ENCODE measurements at regions not wholly inside any gene's neighbourhood (a gene's known extent, or its start where the extent isn't known, plus 50 kb on each side); places are given as distances from the start of the nearest gene placed in this dataset.

DNA sequence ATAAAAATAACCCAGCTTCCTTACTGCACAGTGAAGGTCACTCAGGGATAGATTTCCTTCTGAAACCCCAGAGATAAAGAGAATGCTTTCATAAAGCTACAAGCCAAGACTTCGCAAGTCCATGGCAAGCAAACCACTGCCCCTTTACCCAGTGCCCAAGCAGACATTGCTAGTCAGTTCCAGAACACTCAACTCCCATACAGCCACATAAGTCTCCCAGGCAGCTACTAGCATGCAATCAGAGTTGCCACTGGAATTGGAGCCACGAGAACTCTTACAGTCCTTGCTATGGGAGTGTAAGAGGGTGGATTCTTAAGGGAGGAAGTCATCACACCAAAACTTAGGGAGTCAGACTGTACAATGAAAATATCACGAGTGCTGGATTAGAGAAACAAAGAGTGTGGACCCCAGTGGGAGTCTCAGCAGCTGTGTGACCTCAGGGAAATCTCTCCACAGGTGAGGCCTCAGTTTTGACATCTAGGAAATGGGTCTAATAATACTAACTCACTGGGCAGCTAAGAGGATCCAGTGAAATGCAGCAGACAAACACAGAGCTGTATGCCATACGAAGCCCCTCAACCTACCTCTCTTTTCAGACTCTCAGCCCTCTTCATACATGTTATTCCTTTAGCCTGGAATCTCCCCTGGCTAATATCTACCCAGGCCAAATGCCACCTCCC lies 526.6 kb downstream of the MN1 start:
- ATAC-seq (no peak), DNase-seq (no peak)
- intact Hi-C loops (cut with DNase I, micrococcal nuclease), result no loop called here

DNA sequence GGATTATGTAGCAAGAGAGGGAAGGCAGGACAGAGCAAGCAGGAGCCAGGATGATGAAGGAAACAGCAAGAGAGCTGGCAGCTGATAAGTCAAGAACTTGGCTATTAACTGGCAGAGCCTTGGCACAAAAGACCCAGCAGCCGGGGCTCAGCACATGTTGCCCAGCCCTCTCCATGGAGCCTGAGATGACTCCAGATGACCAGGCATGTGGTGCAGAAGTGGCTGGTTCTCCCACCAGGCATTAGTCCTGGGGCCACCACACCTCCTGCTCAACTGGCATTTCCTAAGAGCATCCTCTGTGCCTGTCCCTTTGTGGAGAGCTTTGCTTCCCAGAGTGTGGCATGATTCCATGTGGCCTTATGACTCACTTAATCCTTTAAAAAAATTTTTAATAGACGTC lies 522.6 kb downstream of the MN1 start:
- ATAC-seq, result no peak
- DNase-seq, result no peak
- intact Hi-C loops (cut with DNase I, micrococcal nuclease), result no loop called here

DNA sequence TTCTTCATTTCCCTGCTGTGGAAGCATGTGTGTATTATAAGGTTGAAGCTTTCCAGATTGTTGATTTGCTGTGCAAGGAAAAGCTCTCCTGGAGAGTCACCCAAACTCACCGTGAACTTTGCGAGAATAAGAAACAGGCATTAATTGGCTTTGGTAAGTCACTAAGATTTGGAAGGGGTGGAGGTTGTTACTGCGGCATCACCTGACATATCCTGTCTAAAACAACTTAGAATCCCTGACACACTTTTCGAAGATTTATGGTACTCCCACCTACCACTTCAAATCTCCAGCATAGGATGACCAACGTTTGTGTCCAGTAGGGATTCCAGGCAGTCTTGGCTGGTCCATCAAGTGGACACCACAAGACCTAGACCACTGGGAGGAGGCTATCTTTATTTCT lies 518.3 kb downstream of the MN1 start:
- no peak for DNase-seq
- ATAC-seq, result no peak
- intact Hi-C loops (cut with DNase I, micrococcal nuclease), result no loop called here

DNA sequence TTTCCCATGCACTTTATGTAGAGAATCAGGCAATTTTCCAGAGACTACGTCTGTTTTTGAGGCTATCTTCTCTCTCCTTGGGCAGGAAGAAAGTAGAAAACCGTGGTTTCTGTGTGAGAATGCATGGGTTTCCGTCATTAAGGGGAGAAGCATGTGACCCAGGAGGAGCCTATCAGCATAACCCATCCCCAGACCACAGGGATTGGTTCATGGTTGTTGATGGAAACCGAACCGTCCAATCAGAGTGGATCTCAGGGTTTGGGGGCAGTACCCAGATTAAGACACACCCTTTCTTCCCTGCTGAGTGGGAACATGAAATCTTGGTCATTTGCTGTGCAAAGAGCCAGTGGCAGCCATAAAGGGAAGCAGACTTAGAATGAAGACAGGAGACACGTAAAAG lies 517.8 kb downstream of the MN1 start:
- no peak for DNase-seq
- no peak for ATAC-seq
- intact Hi-C loops (cut with DNase I, micrococcal nuclease), result no loop called here

DNA sequence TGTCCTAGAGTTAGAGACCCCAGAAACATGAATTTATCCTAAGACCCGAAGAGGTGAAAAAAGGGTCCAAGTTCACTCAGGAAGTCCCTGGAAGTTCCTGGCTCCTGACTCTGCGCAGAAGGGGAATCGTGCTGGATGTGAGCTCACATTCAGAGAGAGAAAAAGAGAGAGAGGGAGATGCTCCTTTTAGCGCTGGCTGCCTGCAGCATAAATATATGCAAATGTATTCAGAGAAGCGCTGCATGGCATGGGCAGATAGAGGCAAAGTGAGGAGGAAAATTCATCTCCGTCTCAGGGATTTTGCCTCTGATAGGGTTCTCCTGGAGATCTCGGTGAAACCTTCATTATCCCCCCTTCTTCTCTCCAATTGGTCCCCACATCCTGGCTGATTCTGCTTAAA lies 517.2 kb downstream of the MN1 start:
- DNase-seq (no peak), ATAC-seq (no peak)
- intact Hi-C loops (cut with DNase I, micrococcal nuclease), result no loop called here

DNA sequence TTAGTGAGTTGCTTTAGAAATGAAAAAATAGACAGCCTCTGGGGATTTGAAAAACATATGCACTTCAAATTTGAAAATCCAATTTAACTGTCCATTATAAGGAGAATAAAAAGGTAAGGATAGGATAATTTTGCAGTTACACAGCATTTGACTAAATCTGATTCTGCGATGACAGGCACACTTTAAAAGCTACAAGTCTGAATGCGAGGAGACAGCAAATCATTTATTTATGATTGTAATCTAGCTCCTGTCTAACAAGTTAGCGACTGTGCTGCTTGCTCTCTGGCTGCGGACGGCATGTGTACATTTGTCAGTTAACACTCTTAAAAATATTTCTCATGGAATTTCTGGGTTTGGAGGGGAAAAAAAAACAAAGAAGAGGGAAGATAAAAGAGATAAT lies 514.8 kb downstream of the MN1 start:
- intact Hi-C loops (cut with DNase I, micrococcal nuclease), result no loop called here
- DNase-seq (no peak), ATAC-seq (no peak)

DNA sequence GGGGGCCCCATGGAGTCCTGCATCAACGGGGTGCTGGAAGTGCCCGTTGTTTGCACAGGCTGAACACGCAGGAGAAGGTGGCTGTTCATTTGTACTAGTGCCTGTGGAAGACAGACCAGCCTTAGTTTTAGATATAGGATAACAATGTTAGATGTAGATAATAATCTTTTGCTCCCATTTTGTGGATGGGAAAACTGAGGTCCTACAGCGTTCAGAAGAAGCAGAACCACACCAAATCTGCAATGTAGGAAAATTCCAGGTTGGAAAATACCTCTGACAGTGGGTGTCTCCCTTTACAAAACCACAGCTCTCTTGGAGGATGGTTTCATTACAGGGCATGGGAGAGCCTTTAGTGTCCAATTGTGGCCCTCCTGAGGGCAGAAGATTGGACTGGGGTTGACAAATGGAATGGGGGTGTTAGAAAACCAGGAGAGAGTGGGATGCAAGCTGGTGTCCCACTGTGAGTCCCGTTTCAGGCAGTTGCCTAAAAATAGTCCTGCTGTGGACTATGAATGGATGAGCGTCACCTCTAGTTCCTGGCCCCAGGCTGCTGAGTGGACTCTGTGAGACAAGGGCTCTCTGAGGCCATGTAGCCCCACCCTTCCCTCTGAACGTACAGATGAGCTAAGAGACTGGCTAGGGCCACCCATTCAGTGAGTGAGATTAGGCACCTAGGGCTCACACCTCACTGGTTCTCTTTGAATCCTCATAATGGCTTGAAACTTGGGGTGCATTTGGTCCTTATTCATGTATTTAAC lies 508.8 kb downstream of the MN1 start:
- no peak for ATAC-seq
- intact Hi-C loops (cut with DNase I, micrococcal nuclease), result no loop called here
- no peak for DNase-seq

DNA sequence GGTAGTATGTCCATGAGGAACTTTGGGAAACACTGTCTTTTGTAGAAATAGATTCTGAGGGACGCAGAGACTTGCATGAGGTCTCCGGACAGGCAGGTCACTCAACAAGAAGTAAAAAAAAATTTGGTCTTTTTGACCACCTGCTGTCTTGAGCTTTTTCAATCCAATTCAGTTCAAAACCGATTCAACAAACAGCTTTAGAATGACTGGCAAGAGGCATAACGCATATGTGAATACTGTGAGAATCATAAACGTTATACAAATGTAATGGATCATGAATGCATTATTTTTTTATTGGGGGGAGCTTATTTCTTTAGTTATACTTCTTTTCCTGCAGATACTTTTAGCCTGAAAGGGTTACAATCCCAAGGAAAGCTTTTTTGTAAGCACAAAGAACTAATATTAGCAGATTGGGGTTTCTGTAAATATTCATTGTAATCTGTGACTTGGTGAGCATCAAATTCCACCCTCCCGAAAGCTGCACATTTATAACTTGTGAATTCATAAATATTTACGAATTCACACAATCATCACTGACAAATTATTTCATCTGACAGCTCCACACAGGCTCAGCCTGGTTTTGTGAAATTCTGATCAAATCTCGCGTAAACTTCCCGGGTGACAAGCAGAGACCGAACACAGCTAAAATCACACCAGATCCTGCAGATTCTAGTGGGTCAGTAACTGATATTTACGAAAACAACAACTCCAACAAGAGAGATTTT lies 507.7 kb downstream of the MN1 start:
- DNase-seq (no peak), ATAC-seq (no peak)
- intact Hi-C loops (cut with DNase I, micrococcal nuclease), result no loop called here

DNA sequence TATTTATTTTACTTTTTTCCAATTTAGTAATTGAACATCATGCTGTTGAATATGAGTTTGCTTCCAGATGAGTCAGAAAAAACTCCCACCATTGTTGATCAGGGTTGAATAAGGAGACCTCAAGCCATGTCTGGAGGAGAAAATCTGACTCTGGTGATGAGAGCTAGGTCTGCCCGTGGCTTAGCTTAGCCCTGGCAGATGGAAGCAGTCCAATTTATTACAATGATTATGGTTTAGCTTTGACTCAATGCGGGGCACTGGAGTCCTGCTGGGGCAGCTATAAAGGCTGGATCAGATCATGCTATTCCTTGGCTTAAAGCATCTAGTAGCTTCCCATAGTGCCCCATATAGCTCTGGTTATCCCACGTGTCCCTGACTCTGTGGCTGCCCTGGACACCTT lies 506.5 kb downstream of the MN1 start:
- DNase-seq, result no peak
- no peak for ATAC-seq
- intact Hi-C loops (cut with DNase I, micrococcal nuclease), result no loop called here

DNA sequence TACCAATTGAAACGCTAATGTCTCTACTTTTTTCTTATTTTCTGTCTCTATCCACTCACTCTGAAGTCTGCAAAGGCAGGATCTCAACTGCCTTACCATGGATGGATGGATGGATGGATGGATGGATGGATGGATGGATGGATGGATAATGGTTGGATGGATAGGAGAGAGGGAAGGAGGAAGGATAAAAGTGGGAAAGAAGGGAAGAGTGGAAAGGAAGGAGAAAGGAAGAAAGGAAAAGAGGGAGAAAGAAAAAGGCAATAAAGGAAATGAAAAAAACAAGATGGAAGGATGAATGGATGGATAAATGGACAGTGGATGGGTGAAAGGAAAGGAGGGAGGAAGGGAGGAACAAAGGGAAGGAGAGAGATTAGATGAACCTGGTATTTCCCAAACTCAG lies 506.0 kb downstream of the MN1 start:
- DNase-seq, result no peak
- intact Hi-C loops (cut with DNase I, micrococcal nuclease), result no loop called here
- no peak for ATAC-seq

DNA sequence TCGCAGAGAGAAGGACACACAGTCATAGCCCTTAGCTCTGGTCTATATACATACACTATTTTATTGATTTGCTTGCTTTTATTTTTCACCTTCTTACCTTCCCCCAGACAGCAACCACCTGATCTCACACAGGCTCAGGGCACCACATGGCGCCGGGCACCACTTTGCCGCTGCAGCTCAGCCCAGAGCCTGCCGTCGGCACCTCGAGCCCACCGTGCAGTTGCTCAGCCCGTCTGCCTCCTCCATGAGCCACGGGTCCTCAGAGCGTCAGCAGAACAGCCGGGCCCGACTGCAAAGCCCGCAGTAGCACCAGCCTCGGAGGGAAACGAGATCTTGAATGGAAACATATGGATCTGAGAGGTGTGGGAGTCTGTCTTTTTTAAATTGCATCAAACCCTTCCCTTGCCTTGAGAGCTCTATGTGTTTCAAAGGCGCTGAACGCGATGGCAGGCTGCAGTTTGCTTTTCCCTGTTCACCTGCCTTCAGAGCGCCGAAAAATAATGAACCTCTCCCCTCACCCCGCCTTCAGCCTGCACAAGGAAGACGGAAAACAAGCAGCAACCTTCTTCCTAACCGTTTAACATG lies 505.4 kb downstream of the MN1 start:
- DNase-seq (no peak), ATAC-seq (no peak)
- intact Hi-C loops (cut with DNase I, micrococcal nuclease), result no loop called here

DNA sequence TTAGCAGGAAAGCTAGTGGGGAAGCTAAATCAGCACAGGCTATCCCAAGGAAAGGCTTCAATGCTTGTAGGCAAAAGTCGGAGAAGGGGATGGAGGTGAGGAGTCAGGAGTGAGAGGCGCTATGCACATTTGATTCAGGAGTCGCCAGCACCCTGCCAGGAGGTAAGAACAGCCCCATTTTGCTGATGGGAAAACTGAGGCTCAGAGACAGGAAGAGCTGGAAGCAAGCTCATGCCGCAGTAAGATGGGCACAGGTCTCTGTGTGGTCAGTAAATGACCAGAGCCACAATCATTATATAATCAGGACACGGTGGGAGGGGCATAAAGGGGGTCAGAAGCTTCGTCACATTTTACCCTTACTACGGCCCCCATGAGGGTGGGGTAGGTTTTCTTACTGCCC lies 504.4 kb downstream of the MN1 start:
- ATAC-seq (no peak), DNase-seq (no peak)
- intact Hi-C loops (cut with DNase I, micrococcal nuclease), result no loop called here

DNA sequence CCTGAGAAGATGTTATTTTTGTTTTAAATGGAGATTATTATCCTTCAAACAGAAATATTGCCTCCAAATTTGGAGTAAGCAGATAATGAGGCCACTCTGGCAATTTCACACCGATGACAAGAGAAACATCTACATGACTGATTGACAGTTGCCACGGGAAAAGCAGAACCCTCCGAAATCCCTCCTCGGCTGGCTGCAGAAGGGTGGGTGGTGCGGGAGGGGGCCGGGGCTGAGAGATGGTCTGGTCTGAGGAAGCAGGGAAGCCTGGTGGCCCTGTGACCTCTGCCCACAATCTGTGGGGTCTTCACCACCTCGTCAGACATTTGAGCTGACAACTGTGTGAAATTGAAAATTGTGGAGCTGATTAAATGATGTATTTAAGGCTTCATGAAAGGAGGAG lies 503.2 kb downstream of the MN1 start:
- ATAC-seq (no peak), DNase-seq (no peak)
- intact Hi-C loops (cut with DNase I, micrococcal nuclease), result no loop called here

DNA sequence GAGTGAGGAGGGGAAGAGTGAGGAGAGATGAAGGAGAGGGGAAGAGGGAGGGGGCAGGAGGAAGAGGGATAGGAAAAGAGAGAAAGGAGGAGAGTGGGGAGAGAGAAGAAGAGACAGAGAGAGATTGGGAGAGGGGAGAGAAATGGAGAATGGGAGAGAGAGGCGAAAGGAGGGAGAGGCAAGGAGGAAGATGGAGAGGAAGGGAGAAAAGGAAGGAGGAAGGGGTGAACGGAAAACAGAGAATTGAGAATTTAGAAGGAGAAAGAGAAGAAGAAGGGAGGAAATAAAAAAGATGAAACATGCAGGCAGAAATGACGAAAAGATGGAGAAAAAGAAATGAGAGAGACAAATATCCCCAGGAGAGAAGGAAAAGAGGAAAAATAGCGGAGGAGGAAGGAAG lies 502.8 kb downstream of the MN1 start:
- intact Hi-C loops (cut with DNase I, micrococcal nuclease), result no loop called here
- ATAC-seq (no peak), DNase-seq (no peak)

DNA sequence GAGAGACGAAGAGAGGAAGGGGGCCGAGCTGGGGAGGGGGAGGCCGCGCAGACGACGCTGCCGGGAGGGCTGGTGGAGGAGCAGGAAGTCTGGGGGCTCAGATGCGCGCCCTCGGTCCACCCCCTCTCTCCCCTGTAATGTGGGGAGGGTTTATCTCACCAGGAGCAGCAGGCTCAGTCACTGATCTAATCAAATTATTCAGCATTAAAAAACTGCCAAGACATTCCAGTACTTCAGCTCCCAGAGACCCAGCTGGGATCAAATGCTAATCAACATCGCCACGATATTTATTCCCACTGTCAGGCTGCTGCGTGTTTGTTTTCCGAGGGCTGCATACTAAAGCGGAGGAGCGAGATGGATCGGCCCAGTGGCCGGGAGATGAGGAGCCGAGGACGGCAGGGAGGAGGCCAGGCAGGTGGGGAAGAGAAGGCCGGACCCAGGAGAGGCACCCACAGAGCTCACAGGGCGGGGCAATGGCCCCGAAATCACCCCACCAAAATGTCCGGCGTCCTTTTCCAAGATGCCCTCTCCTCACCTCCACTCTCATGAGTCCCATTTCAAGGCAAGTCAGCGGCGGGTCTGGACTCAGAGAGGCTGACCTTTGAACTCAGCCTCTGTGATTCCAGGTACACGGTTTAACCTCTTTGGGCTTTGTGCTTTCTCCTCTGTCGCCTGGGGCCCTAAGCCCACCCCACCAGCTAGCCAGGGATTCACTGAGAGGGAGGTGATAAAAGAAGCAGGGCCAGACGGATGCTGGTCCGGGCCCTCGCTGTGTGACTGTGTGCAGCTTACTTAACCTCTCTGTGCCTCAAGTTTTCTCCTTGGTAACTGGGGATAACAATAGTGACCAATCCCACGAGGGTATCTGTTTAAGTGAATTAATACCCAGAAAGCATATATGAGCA lies 502.1 kb downstream of the MN1 start:
- intact Hi-C loops (cut with DNase I, micrococcal nuclease), result no loop called here
- DNase-seq (no peak), ATAC-seq (no peak)

DNA sequence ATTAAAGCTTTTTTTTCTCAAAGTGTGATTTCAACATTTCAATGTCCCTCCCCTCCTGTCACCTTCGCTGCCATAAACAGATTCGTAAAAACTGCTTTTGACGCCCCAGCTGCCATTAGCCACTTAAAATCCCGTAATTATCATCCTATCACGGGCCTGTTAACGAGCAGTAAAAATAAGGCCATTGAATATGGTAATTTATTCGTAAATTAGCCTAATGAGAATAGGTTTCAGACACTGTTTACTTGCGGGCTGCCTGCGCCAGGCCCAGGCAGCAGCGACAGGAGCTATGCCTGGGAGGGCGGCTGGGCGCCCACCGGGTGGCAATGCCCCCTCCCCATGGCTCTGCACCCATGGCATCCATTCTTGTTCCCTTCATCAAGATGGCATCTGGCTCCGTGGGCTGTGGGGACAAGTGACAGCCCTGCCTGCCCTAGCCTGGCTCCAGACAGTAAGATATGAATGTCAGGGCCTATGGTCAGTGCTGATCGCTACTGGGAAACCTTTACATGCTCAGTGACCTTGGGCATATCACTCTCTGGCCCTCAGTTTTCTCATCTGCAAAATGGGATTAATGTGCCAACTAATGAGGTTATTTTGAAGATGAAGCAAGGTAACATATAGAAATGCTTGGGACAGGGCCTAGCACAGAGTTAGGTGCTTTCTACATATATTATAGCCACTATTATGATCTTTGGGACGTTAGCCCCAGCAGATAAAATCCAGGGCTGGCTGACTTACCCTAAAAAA lies 500.8 kb downstream of the MN1 start:
- DNase-seq (no peak), ATAC-seq (no peak)
- intact Hi-C loops (cut with DNase I, micrococcal nuclease), result no loop called here

DNA sequence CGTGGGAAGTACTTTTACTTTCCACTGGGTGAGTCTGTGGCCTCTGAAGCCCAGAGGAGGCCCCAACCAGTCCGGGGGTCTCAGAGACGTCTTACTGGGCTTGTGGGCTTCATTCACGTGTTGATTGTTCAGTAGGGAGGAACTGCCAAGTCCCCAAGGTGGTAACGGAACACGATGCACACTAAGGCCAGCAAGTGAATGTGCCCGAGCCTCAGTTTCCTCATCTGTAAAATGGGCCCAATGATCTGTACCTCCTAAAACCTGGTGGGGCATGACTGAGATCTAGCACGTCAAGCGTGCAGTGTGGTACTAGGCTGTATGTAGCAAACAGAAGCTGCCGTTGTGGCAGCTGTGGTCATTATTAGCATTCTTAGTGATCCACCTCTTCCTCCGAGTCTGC lies 499.1 kb downstream of the MN1 start:
- no peak for DNase-seq
- no peak for ATAC-seq
- intact Hi-C loops (cut with DNase I, micrococcal nuclease), result no loop called here

DNA sequence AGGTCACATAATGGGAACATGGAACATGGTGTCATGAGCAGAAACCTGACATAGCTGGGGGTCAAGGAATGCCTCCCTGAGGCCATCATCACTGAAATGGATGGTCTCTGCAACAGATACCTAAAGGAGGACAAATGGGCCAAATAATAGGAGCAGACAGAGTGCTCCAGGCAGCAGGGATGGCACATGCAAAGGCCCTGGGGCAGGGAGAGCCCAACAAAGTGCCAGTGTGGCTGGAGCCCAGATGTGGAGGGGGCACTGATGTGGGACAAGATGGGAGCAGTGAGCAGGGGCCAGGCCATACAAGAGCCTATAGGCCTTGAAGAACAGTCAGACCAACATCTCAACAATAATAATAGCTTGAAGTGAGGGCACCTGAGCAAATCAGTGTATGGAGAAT lies 497.8 kb downstream of the MN1 start:
- intact Hi-C loops (cut with DNase I, micrococcal nuclease), result no loop called here
- ATAC-seq (no peak), DNase-seq (no peak)

Measured in left colon (tissue), 2 donors.